ENCODE measurements at regions not wholly inside any gene's neighbourhood (a gene's known extent, or its start where the extent isn't known, plus 50 kb on each side); places are given as distances from the start of the nearest gene placed in this dataset.

- TF ChIP-seq CTCF (IDR thresholded peaks at IDR 0.05; ENCODE audit: control insufficient read depth, extremely low read depth, insufficient read depth): no peak
- H3K4me3 ChIP-seq (ENCODE audit: low read depth, low read length): no peak overlapping the region
- DNase-seq (ENCODE audit: low read depth): no peak
Measured at GRCh38 chr20:22418738-22419137, 165.6 kb downstream of the FOXA2 start.

GRCh38 chr20:22414305-22414742 is 170.0 kb downstream of the FOXA2 start:
- no peak for TF ChIP-seq CTCF (IDR thresholded peaks at IDR 0.05; ENCODE audit: control insufficient read depth, extremely low read depth, insufficient read depth)
- H3K4me3 ChIP-seq (ENCODE audit: low read depth, low read length): no peak overlapping the region
- DNase-seq (ENCODE audit: low read depth): no peak

- H3K4me3 ChIP-seq (ENCODE audit: low read depth, low read length): no peak overlapping the region
- DNase-seq (ENCODE audit: low read depth): no peak
- TF ChIP-seq CTCF (IDR thresholded peaks at IDR 0.05; ENCODE audit: control insufficient read depth, extremely low read depth, insufficient read depth): no peak
Measured at GRCh38 chr20:22412977-22413868, 171.1 kb downstream of the FOXA2 start.

- no peak for DNase-seq (ENCODE audit: low read depth)
- no peak for TF ChIP-seq CTCF (IDR thresholded peaks at IDR 0.05; ENCODE audit: control insufficient read depth, extremely low read depth, insufficient read depth)
- H3K4me3 ChIP-seq (ENCODE audit: low read depth, low read length): no peak overlapping the region
Measured at GRCh38 chr20:22411627-22412450, 172.5 kb downstream of the FOXA2 start.

- H3K4me3 ChIP-seq (ENCODE audit: low read depth, low read length): no peak overlapping the region
- TF ChIP-seq CTCF (IDR thresholded peaks at IDR 0.05; ENCODE audit: control insufficient read depth, extremely low read depth, insufficient read depth): no peak
- no peak for DNase-seq (ENCODE audit: low read depth)
Measured at GRCh38 chr20:22411286-22411626, 173.1 kb downstream of the FOXA2 start.

- TF ChIP-seq CTCF (IDR thresholded peaks at IDR 0.05; ENCODE audit: control insufficient read depth, extremely low read depth, insufficient read depth): no peak
- no peak for DNase-seq (ENCODE audit: low read depth)
- H3K4me3 ChIP-seq (ENCODE audit: low read depth, low read length): no peak overlapping the region
Measured at GRCh38 chr20:22410556-22411130, 173.7 kb downstream of the FOXA2 start.
